GM12864 (cell line): ENCODE measurements at regions not wholly inside any gene's neighbourhood (a gene's known extent, or its start where the extent isn't known, plus 50 kb on each side); places are given as distances from the start of the nearest gene placed in this dataset.
"Not testable (repeated sequence)": the region's sequence is repeated elsewhere in the genome, so short reads cannot be mapped to it uniquely, and the experiment has no call there.

ENCODE experiments used
- DNase-seq: peaks from one replicate; pipeline ENCODE4 v3.0.0-alpha.2; 2011; ENCODE audit warnings: low read depth
- H3K4me3 ChIP-seq: 2 replicates; pipeline ENCODE4 v1.5.1; 2011; ENCODE audit warnings: mild to moderate bottlenecking, low read depth, low read length, control low read depth
- CTCF ChIP-seq: IDR thresholded peaks from 2 replicates; pipeline ENCODE4 v1.5.1; 2011; ENCODE audit warnings: low read depth, mild to moderate bottlenecking, moderate library complexity, low read length, control low read depth, inconsistent platforms; ENCODE audit errors: missing control alignments

GRCh38 chr5:93235761-93236160 lies 345.3 kb downstream of the NR2F1-AS1 start:
- no peak for DNase-seq
- no peak overlapping the region for H3K4me3 ChIP-seq
- TF ChIP-seq CTCF: no peak

GRCh38 chr5:93226202-93226735 lies 354.8 kb downstream of the NR2F1-AS1 start:
- TF ChIP-seq CTCF: no peak
- no peak overlapping the region for H3K4me3 ChIP-seq
- no peak for DNase-seq

GRCh38 chr5:93225748-93226147 lies 355.3 kb downstream of the NR2F1-AS1 start:
- no peak for TF ChIP-seq CTCF
- H3K4me3 ChIP-seq: no peak overlapping the region
- DNase-seq: no peak

- no peak overlapping the region for H3K4me3 ChIP-seq
- DNase-seq: no peak
Observed at GRCh38 chr5:93224624-93225023, 356.4 kb downstream of the NR2F1-AS1 start.

GRCh38 chr5:93221773-93222172 lies 359.2 kb downstream of the NR2F1-AS1 start:
- no peak overlapping the region for H3K4me3 ChIP-seq
- no peak for DNase-seq
- TF ChIP-seq CTCF: no peak

More at GRCh38 chr5:93224624-93225023, 356.4 kb downstream of the NR2F1-AS1 start:
- no peak for TF ChIP-seq CTCF

GRCh38 chr5:93220431-93220830 lies 360.6 kb downstream of the NR2F1-AS1 start:
- TF ChIP-seq CTCF: no peak
- no peak for DNase-seq
- H3K4me3 ChIP-seq: no peak overlapping the region

GRCh38 chr5:93219641-93220145 lies 361.3 kb downstream of the NR2F1-AS1 start:
- DNase-seq: no peak
- H3K4me3 ChIP-seq: no peak overlapping the region
- TF ChIP-seq CTCF: no peak

GRCh38 chr5:93213111-93213794 lies 367.8 kb downstream of the NR2F1-AS1 start:
- H3K4me3 ChIP-seq, DNase-seq: not testable (repeated sequence)
